HEK293 (cell line): ENCODE measurements at regions not wholly inside any gene's neighbourhood (a gene's known extent, or its start where the extent isn't known, plus 50 kb on each side); places are given as distances from the start of the nearest gene placed in this dataset.

Experiments used
- CTCF ChIA-PET: fragments of 350-600 bp; formaldehyde crosslinking; extraction: SDS; loops from one replicate; lab custom pipeline; 2021; ENCODE audit warnings: antibody characterized with exemption; lab: Yijun Ruan, JAX
- POLR2A ChIA-PET: fragments of 300-600 bp; formaldehyde crosslinking; extraction: SDS; loops from one replicate; lab custom pipeline; 2020; ENCODE audit warnings: antibody characterized with exemption, inconsistent platforms; lab: Yijun Ruan, JAX
- H3K27ac ChIP-seq: fragments of 200-500 bp; sonication (Bioruptor generic); 2 replicates; pipeline ENCODE4 v1.5.1; 2014; ENCODE audit warnings: low read depth, low read length, control low read depth, inconsistent platforms; ENCODE audit errors: extremely low read depth
- H3K36me3 ChIP-seq, 2 experiments: fragments of 200-500 bp in 1 of 2; sonication (Bioruptor generic) in 1 of 2; 1 replicate in 1 of 2; 2 replicates in 1 of 2; pipeline ENCODE4 v1.5.1; 2014 to 2017; ENCODE audit warnings: inconsistent platforms in 2 of 2, low read length in 2 of 2; ENCODE audit not compliant: control insufficient read depth in 2 of 2, insufficient read depth in 1 of 2
- H3K4me1 ChIP-seq: fragments of 200-500 bp; sonication (Bioruptor generic); 2 replicates; pipeline ENCODE4 v1.5.1; 2014; ENCODE audit warnings: mild to moderate bottlenecking, low read length, inconsistent platforms; ENCODE audit not compliant: control insufficient read depth, insufficient read depth
- H3K4me3 ChIP-seq: 2 replicates; pipeline ENCODE4 v1.5.1; 2011; ENCODE audit warnings: low read depth, mild to moderate bottlenecking, control low read depth, low read length, moderate library complexity
- H3K9me3 ChIP-seq: fragments of 200-500 bp; sonication (Bioruptor generic); 2 replicates; pipeline ENCODE4 v1.5.1; 2014; ENCODE audit warnings: low read depth, low read length, inconsistent platforms; ENCODE audit not compliant: control insufficient read depth, insufficient read depth
- ATF2 ChIP-seq: fragments of 450-650 bp; formaldehyde crosslinking; IDR thresholded peaks from 2 replicates; pipeline ENCODE4 v1.5.1; 2016; ENCODE audit warnings: missing biosample characterization, missing genetic modification characterization, low read depth
- HOXC10 ChIP-seq: sonication (generic); formaldehyde crosslinking; IDR thresholded peaks from 2 replicates; pipeline ENCODE4 v1.8.1; 2023; ENCODE audit warnings: mild to moderate bottlenecking, missing genetic modification reagents
- KLF1 ChIP-seq: fragments of 450-650 bp; formaldehyde crosslinking; IDR thresholded peaks from 2 replicates; pipeline ENCODE4 v1.5.1; 2016; ENCODE audit warnings: missing biosample characterization, missing genetic modification characterization
- SETDB1 ChIP-seq: IDR thresholded peaks from one replicate; pipeline ENCODE4 v1.6.1; 2017; ENCODE audit warnings: mild to moderate bottlenecking, low read length, moderate library complexity, mixed read lengths; ENCODE audit not compliant: insufficient read length
- SP2 ChIP-seq: fragments of 450-650 bp; formaldehyde crosslinking; IDR thresholded peaks from 2 replicates; pipeline ENCODE4 v1.5.1; 2016; ENCODE audit warnings: missing biosample characterization, missing genetic modification characterization
- ZNF133 ChIP-seq: fragments of 450-650 bp; formaldehyde crosslinking; IDR thresholded peaks from 2 replicates; pipeline ENCODE4 v1.5.1; 2016; ENCODE audit warnings: missing biosample characterization, missing genetic modification characterization
- ZNF138 ChIP-seq: fragments of 450-650 bp; formaldehyde crosslinking; IDR thresholded peaks from 2 replicates; pipeline ENCODE4 v1.5.1; 2016; ENCODE audit warnings: missing biosample characterization, missing genetic modification characterization, borderline replicate concordance
- ZNF146 ChIP-seq: fragments of 450-650 bp; formaldehyde crosslinking; IDR thresholded peaks from 2 replicates; pipeline ENCODE4 v1.5.1; 2016; ENCODE audit warnings: missing biosample characterization, missing genetic modification characterization
- ZNF18 ChIP-seq: fragments of 450-650 bp; formaldehyde crosslinking; IDR thresholded peaks from 2 replicates; pipeline ENCODE4 v1.5.1; 2016; ENCODE audit warnings: missing biosample characterization, missing genetic modification characterization
- ZNF223 ChIP-seq: fragments of 450-650 bp; formaldehyde crosslinking; IDR thresholded peaks from 2 replicates; pipeline ENCODE4 v1.5.1; 2016; ENCODE audit warnings: missing biosample characterization, missing genetic modification characterization
- ZNF292 ChIP-seq: fragments of 450-650 bp; formaldehyde crosslinking; IDR thresholded peaks from 2 replicates; pipeline ENCODE4 v1.5.1; 2016; ENCODE audit warnings: low read depth, missing biosample characterization, missing genetic modification characterization, borderline replicate concordance
- ZNF335 ChIP-seq: fragments of 450-650 bp; formaldehyde crosslinking; conservative IDR thresholded peaks from 2 replicates; pipeline ENCODE4 v1.5.1; 2016; ENCODE audit warnings: missing biosample characterization, missing genetic modification characterization
- ZNF426 ChIP-seq: fragments of 450-650 bp; formaldehyde crosslinking; IDR thresholded peaks from 2 replicates; pipeline ENCODE4 v1.5.1; 2017; ENCODE audit warnings: missing biosample characterization, missing genetic modification characterization, mild to moderate bottlenecking, inconsistent platforms, moderate library complexity
- ZNF473 ChIP-seq: fragments of 450-650 bp; formaldehyde crosslinking; IDR thresholded peaks from 2 replicates; pipeline ENCODE4 v1.5.1; 2017; ENCODE audit warnings: missing biosample characterization, missing genetic modification characterization
- ZNF510 ChIP-seq: fragments of 450-650 bp; formaldehyde crosslinking; IDR thresholded peaks from 2 replicates; pipeline ENCODE4 v1.5.1; 2018; ENCODE audit warnings: mild to moderate bottlenecking, missing genetic modification characterization, missing biosample characterization; ENCODE audit not compliant: insufficient replicate concordance
- ZNF549 ChIP-seq: fragments of 450-650 bp; IDR thresholded peaks from 2 replicates; pipeline ENCODE4 v1.5.1; 2018; ENCODE audit warnings: missing biosample characterization, missing genetic modification characterization, mild to moderate bottlenecking, inconsistent platforms, moderate library complexity
- ZNF670 ChIP-seq: fragments of 450-650 bp; formaldehyde crosslinking; IDR thresholded peaks from 2 replicates; pipeline ENCODE4 v1.5.1; 2016; ENCODE audit warnings: missing biosample characterization, missing genetic modification characterization, low read depth
- ZNF747 ChIP-seq: fragments of 450-650 bp; formaldehyde crosslinking; IDR thresholded peaks from 2 replicates; pipeline ENCODE4 v1.5.1; 2016; ENCODE audit warnings: missing biosample characterization, missing genetic modification characterization
- TF ChIP-seq, protein P1 (sequence below): IDR thresholded peaks from 2 replicates; pipeline ENCODE4 v1.6.1; 2011; ENCODE audit warnings: mild to moderate bottlenecking, low read depth, low read length, borderline replicate concordance
- TF ChIP-seq, protein P2 (sequence below): fragments of 450-650 bp; IDR thresholded peaks from 2 replicates; pipeline ENCODE4 v1.5.1; 2018; ENCODE audit warnings: missing biosample characterization, mild to moderate bottlenecking, missing genetic modification characterization

- ChIA-PET CTCF (no interaction called here), POLR2A (no interaction called here)
- Histone ChIP-seq H3K9me3 (no peaks in the 10 kb centered on the region), H3K4me1 (no peaks in the 10 kb centered on the region)
- no peak for TF ChIP-seq SP2
- TF ChIP-seq ZNF292 (tag by site-specific recombination): no peak
- TF ChIP-seq SETDB1: no peak
- TF ChIP-seq, protein P1, sequence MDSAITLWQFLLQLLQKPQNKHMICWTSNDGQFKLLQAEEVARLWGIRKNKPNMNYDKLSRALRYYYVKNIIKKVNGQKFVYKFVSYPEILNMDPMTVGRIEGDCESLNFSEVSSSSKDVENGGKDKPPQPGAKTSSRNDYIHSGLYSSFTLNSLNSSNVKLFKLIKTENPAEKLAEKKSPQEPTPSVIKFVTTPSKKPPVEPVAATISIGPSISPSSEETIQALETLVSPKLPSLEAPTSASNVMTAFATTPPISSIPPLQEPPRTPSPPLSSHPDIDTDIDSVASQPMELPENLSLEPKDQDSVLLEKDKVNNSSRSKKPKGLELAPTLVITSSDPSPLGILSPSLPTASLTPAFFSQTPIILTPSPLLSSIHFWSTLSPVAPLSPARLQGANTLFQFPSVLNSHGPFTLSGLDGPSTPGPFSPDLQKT: no peak
- TF ChIP-seq ZNF473 (tag by site-specific recombination): no peak
- no peak for TF ChIP-seq KLF1 (tag by site-specific recombination)
- TF ChIP-seq ZNF133 (tag by site-specific recombination): no peak
- TF ChIP-seq ATF2 (tag by site-specific recombination): no peak
- no peak for TF ChIP-seq HOXC10 (CRISPR knock-in tag)
- no peak for TF ChIP-seq ZNF146 (tag by site-specific recombination)
- TF ChIP-seq ZNF510: no peak
- TF ChIP-seq ZNF138 (tag by site-specific recombination): no peak
- TF ChIP-seq, all 188 proteins: peak for 0
- Histone ChIP-seq H3K36me3 (no peaks in the 10 kb centered on the region), H3K4me3 (no peak overlapping the region), H3K27ac (no peak overlapping the region)
Measured at GRCh38 chr3:74456166-74456565, 158.3 kb downstream of the CNTN3 start.

- TF ChIP-seq ZNF18: no peak
- no peak for TF ChIP-seq ZNF549 (tag by site-specific recombination)
- no peak for TF ChIP-seq ZNF223 (tag by site-specific recombination)
- TF ChIP-seq, protein P2, sequence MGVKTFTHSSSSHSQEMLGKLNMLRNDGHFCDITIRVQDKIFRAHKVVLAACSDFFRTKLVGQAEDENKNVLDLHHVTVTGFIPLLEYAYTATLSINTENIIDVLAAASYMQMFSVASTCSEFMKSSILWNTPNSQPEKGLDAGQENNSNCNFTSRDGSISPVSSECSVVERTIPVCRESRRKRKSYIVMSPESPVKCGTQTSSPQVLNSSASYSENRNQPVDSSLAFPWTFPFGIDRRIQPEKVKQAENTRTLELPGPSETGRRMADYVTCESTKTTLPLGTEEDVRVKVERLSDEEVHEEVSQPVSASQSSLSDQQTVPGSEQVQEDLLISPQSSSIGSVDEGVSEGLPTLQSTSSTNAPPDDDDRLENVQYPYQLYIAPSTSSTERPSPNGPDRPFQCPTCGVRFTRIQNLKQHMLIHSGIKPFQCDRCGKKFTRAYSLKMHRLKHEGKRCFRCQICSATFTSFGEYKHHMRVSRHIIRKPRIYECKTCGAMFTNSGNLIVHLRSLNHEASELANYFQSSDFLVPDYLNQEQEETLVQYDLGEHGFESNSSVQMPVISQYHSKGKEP (tag by site-specific recombination): no peak
- no peak for TF ChIP-seq ZNF747 (tag by site-specific recombination)
- no peak for TF ChIP-seq ZNF426 (tag by site-specific recombination)
- no peak for TF ChIP-seq ZNF335 (tag by site-specific recombination)
- TF ChIP-seq ZNF670: no peak
- TF ChIP-seq, all 188 proteins: peak for 0
- Histone ChIP-seq H3K36me3 (no peaks in the 10 kb centered on the region), H3K4me1 (no peaks in the 10 kb centered on the region), H3K9me3 (no peaks in the 10 kb centered on the region), H3K4me3 (no peak overlapping the region), H3K27ac (no peak overlapping the region)
- POLR2A ChIA-PET: no interaction called here
- CTCF ChIA-PET: no interaction called here
Measured at GRCh38 chr3:74447221-74447620, 167.2 kb downstream of the CNTN3 start.
